GM12875 (cell line): ENCODE measurements at regions not wholly inside any gene's neighbourhood (a gene's known extent, or its start where the extent isn't known, plus 50 kb on each side); places are given as distances from the start of the nearest gene placed in this dataset.

ENCODE experiments used
- H3K4me3 ChIP-seq: one replicate; pipeline ENCODE4 v1.5.1; 2011; ENCODE audit warnings: low read depth, low read length, control low read depth
- CTCF ChIP-seq: IDR thresholded peaks from 2 replicates; pipeline ENCODE4 v1.5.1; 2011; ENCODE audit warnings: low read depth, mild to moderate bottlenecking, control low read depth, inconsistent platforms, low read length, moderate library complexity, borderline replicate concordance; ENCODE audit not compliant: insufficient read depth

DNA sequence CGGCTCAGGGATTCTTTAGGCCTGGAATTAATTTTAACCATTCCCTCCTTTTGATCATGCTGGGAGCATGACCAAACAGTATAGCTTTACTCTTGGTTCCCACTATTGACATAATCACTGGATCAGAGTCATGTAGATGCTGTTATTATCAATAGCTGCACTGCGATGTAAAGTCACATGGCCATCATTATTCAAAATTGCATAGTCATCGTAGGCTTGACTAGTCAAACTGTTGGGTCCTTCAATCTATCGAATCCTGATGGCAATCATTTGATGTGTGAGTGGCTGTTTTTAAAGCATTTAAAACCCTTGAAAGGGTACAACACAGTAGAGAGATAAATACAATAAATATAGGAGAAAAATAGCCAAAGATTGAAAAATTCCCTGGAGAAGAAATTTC, 1194.1 kb downstream of the EFNA5 start:
- no peak for TF ChIP-seq CTCF

DNA sequence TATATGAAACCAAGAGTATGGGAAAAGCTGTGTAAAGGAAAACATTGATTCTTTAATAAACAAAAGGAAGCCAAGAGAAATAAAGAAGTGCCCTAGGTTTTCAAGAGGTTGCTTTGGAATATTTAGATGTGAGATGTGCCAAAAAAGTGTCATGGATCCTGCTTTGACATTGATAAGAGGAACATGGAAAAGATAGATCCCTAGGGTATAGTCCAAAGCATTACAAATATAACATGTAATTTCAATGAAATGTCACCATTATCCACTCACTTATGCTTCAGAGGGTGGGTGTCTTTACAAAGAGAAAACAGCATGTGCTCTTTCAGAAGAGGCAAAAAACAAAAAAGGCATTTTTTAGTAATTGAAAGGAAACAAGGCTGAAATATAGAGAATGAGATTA, 1196.7 kb downstream of the EFNA5 start:
- TF ChIP-seq CTCF = no peak
- no peak overlapping the region for H3K4me3 ChIP-seq

More for the DNA sequence above, 1194.1 kb downstream of the EFNA5 start:
- H3K4me3 ChIP-seq = no peak overlapping the region

DNA sequence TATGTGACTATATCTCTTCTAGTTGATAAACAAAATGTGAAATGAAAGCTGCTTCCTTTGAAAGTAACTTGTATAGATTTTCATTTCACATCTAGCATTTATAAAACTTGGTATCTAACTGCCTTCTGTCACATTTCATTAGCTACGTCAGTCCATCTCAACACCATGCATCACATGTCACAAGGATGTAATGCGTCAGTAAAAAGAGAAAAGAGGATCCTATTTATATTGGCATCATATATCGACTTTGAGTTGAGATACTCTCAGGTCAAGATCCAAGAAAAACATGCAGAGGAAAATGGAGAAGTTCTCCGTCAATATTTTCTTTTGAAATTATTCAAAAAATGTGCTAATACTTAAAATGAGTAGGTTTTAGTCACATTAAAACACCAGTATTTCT, 1211.2 kb downstream of the EFNA5 start:
- TF ChIP-seq CTCF = no peak
- no peak overlapping the region for H3K4me3 ChIP-seq

DNA sequence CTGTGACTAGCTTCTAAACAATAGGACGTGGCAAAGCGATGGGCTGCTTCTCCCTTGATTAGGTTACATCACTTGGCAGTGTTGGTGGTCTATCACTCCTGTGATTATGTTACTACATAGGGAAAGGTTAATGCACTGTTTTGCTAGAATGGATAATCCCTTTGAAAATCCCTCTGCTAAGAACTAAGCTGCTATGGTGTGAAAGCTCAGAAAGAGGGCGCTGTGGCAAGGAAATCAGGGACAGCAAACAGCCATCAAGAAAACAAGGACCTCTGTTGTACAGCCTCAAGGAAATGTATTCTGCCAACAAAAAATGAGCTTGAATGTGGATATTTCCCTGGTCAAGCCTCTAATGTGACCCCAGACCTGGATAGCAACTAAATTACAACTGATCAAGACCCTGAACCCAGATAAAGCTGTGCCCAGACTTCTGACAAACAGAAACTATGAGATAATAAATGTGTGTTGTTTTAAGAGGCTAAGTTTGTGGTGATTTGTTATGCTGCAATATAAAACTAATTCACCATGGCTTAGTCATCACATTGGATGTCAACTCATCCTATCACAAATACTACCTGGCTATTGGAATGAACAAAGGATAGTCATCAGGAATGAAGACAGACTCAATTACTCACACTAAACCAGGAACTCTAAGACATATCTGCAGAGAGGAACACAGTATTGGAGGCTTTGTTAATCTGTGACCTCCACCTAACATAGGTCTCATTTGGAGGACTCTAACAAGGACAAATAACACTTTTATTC, 1215.9 kb downstream of the EFNA5 start:
- no peak overlapping the region for H3K4me3 ChIP-seq

DNA sequence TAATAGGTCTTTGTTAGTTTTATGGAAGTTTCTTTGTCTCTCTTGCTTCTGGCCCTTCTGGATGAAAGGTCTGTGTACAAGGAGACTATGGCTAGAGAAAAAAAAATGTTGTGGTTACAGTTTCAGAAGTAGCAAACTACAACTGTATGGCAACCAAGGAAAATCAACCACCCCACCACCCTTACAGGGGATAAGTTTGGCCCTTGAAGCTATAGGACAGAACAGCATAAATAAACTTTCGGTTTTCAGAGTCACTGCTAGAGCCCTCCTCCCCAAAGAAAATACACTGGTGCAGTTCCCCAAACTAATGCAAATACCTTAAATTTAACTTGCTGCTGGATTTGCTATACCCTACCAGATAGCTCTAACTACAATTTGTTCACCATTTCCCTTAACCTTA, 1216.7 kb downstream of the EFNA5 start:
- no peak overlapping the region for H3K4me3 ChIP-seq
- TF ChIP-seq CTCF = no peak

More for the DNA sequence above, 1215.9 kb downstream of the EFNA5 start:
- 0 out of 2 replicates have a peak, but pooled peaks have one; percentile 4 for TF ChIP-seq CTCF

DNA sequence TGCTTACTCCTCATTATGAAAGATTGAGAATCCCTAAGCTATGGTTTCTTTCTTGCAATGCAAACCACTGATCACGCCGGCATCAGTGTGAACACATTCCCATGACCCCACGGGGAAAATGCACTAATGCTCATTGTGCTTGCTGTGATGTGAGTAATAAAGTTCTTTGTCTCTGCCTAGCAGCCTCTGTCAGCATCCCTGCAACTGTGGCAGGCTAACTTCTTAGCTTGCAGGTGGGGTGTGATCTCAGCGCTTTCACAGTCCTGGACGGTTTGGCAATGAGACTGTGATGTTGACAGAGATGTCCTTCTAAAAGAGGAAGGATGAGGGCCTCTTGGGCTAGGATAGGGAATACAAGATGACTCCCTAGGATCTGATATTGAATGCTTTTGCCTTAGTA, 1218.7 kb downstream of the EFNA5 start:
- no peak for TF ChIP-seq CTCF
- H3K4me3 ChIP-seq = no peak overlapping the region

DNA sequence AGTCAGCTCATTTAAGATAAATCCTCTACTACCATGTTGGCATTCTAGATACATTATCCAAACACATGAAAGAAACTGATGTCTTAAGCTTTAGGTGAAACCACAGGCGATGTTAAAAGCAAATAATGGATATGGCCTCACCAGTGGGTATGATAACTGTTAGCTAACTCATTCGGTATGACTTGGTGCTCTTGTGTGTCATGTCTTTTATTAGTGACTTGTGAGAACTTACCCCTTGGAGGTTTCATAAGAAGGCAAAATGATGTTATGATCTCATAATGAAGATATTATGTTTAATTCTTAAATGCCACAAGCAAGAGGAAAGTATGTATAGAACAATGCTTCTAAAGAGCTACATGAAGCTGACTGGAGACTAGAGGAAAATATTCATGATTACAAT, 1227.0 kb downstream of the EFNA5 start:
- TF ChIP-seq CTCF = no peak

More for the DNA sequence above, 1227.0 kb downstream of the EFNA5 start:
- no peak overlapping the region for H3K4me3 ChIP-seq
